ENCODE measurements at regions not wholly inside any gene's neighbourhood (a gene's known extent, or its start where the extent isn't known, plus 50 kb on each side); places are given as distances from the start of the nearest gene placed in this dataset.
"Not testable (repeated sequence)": the region's sequence is repeated elsewhere in the genome, so short reads cannot be mapped to it uniquely, and the experiment has no call there.

DNA sequence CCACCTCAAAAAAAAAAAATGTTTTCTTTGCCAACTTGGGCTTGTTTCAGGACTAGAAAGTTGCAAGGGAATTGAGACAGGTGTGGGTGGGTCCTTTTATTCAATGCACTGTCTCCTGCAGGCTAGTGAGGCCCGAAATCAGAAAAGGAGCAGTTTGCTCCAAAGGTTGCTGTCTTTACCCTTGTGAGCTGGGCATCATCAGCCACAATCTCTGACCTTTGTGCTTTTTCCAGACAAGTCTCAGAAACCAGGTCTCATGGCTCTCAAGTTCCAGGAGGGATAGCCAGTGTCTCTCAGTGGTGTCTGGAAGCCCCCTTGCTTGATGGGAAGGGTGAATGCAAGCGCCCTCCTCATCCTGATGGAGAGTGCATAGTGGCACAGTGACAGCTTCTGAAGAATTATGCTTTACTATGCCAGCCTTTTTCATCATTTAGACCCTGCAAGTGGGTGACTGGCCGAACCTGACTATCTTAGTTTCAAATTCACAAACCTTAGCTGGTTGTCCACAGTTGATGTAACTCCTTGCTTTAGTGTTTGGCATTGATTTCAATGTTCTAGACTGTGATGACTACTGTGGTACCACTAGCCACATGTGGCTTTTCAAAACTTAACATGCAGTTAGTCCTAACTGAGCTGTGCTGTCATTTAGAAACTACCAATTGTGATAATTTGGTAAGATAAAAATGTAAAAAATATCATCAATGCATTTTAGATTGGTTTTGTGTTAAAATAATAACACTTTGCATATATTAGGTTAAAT, 468.6 kb downstream of the GADD45G start:
- no peaks in the 10 kb centered on the region for H3K9me3 ChIP-seq (ENCODE audit: low read length)
- no peak overlapping the region for H3K4me2 ChIP-seq (ENCODE audit: low read length)
- H3K9me2 ChIP-seq (ENCODE audit: insufficient read depth, low read length): no peaks in the 10 kb centered on the region
- H3K27ac ChIP-seq (ENCODE audit: low read length): peak overlapping the region; percentile 91
- no peak overlapping the region for H3K4me3 ChIP-seq (ENCODE audit: low read length)
- no peaks in the 10 kb centered on the region for H4K20me1 ChIP-seq (ENCODE audit: insufficient read depth)
- no peaks in the 10 kb centered on the region for H3K36me3 ChIP-seq (ENCODE audit: insufficient read depth, low read length)
- no peaks in the 10 kb centered on the region for H3F3A ChIP-seq (ENCODE audit: insufficient read depth, low read length, poor library complexity, severe bottlenecking)
- no peak overlapping the region for H2AFZ ChIP-seq (ENCODE audit: low read depth, low read length)
- TF ChIP-seq POLR2AphosphoS5 (IDR thresholded peaks at IDR 0.05) (no peak), RAD21 (conservative IDR thresholded peaks at IDR 0.05) (no peak), TAF1 (IDR thresholded peaks at IDR 0.05; ENCODE audit: low read depth) (no peak), MXI1 (conservative IDR thresholded peaks at IDR 0.05; ENCODE audit: poor library complexity, severe bottlenecking) (no peak), EP300 (conservative IDR thresholded peaks at IDR 0.05; ENCODE audit: poor library complexity, severe bottlenecking) (no peak), SMC3 (conservative IDR thresholded peaks at IDR 0.05; ENCODE audit: poor library complexity) (no peak), EZH2 (IDR thresholded peaks at IDR 0.05; ENCODE audit: borderline replicate concordance, insufficient read depth, low read length, poor library complexity, severe bottlenecking) (no peak)
- TF ChIP-seq, protein P1, sequence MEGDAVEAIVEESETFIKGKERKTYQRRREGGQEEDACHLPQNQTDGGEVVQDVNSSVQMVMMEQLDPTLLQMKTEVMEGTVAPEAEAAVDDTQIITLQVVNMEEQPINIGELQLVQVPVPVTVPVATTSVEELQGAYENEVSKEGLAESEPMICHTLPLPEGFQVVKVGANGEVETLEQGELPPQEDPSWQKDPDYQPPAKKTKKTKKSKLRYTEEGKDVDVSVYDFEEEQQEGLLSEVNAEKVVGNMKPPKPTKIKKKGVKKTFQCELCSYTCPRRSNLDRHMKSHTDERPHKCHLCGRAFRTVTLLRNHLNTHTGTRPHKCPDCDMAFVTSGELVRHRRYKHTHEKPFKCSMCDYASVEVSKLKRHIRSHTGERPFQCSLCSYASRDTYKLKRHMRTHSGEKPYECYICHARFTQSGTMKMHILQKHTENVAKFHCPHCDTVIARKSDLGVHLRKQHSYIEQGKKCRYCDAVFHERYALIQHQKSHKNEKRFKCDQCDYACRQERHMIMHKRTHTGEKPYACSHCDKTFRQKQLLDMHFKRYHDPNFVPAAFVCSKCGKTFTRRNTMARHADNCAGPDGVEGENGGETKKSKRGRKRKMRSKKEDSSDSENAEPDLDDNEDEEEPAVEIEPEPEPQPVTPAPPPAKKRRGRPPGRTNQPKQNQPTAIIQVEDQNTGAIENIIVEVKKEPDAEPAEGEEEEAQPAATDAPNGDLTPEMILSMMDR (IDR thresholded peaks at IDR 0.05; ENCODE audit: poor library complexity, severe bottlenecking): no peak
- TF ChIP-seq, protein P2, sequence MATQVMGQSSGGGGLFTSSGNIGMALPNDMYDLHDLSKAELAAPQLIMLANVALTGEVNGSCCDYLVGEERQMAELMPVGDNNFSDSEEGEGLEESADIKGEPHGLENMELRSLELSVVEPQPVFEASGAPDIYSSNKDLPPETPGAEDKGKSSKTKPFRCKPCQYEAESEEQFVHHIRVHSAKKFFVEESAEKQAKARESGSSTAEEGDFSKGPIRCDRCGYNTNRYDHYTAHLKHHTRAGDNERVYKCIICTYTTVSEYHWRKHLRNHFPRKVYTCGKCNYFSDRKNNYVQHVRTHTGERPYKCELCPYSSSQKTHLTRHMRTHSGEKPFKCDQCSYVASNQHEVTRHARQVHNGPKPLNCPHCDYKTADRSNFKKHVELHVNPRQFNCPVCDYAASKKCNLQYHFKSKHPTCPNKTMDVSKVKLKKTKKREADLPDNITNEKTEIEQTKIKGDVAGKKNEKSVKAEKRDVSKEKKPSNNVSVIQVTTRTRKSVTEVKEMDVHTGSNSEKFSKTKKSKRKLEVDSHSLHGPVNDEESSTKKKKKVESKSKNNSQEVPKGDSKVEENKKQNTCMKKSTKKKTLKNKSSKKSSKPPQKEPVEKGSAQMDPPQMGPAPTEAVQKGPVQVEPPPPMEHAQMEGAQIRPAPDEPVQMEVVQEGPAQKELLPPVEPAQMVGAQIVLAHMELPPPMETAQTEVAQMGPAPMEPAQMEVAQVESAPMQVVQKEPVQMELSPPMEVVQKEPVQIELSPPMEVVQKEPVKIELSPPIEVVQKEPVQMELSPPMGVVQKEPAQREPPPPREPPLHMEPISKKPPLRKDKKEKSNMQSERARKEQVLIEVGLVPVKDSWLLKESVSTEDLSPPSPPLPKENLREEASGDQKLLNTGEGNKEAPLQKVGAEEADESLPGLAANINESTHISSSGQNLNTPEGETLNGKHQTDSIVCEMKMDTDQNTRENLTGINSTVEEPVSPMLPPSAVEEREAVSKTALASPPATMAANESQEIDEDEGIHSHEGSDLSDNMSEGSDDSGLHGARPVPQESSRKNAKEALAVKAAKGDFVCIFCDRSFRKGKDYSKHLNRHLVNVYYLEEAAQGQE (IDR thresholded peaks at IDR 0.05; ENCODE audit: borderline replicate concordance): no peak
- no peaks in the 10 kb centered on the region for H3K79me2 ChIP-seq (replicated peaks; ENCODE audit: insufficient read depth, low read length)
- H3K27me3 ChIP-seq (ENCODE audit: insufficient read depth, low read depth, low read length): no peaks in the 10 kb centered on the region
- no peak overlapping the region for H3K9ac ChIP-seq (ENCODE audit: low read length)

DNA sequence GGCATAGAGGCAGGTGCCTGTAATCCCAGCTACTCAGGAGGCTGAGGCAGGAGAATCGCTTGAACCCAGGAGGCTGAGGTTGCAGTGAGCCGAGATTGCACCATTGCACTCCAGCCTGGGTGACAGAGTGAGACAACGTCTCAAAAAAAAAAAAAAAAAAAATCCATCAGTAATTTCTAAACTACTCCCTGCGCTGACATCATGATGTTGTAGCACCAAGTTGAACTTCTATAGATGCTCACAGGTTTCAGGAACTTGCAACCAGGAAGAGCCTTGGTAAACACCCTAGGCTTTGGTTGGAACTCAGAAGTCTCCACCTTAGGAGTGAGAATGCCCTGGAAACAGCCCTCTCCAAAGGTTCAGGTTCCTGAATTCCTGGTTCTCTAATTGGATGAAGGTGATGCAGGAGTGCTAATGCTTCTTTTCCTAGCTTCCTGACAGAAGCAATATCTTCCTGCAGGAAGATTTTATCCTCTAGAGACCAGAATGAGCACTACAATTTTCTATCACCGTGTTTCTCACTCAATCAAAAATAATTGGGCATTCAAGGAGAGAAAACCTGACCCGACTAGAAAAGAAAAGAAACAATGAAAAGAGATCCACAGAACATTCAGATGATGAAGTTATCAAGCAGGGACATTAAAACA, 469.6 kb downstream of the GADD45G start:
- Histone ChIP-seq H3K9ac (ENCODE audit: low read length) (peak overlapping the region; percentile 48), H3K27ac (ENCODE audit: low read length) (peak overlapping the region; percentile 91), H2AFZ (ENCODE audit: low read depth, low read length) (no peak overlapping the region), H3K27me3 (ENCODE audit: insufficient read depth, low read depth, low read length) (no peaks in the 10 kb centered on the region), H3K9me3 (ENCODE audit: low read length) (no peaks in the 10 kb centered on the region), H3K36me3 (ENCODE audit: insufficient read depth, low read length) (no peaks in the 10 kb centered on the region), H3K9me2 (ENCODE audit: insufficient read depth, low read length) (no peaks in the 10 kb centered on the region), H3K4me3 (ENCODE audit: low read length) (peak overlapping the region; percentile 46), H4K20me1 (ENCODE audit: insufficient read depth) (no peaks in the 10 kb centered on the region), H3K79me2 (replicated peaks; ENCODE audit: insufficient read depth, low read length) (no peaks in the 10 kb centered on the region), H3F3A (ENCODE audit: insufficient read depth, low read length, poor library complexity, severe bottlenecking) (no peaks in the 10 kb centered on the region), H3K4me2 (ENCODE audit: low read length) (peak overlapping the region; percentile 41)
- no peak for TF ChIP-seq EZH2 (IDR thresholded peaks at IDR 0.05; ENCODE audit: borderline replicate concordance, insufficient read depth, low read length, poor library complexity, severe bottlenecking)
- TF ChIP-seq SMC3 (conservative IDR thresholded peaks at IDR 0.05; ENCODE audit: poor library complexity): peak; percentile 21
- TF ChIP-seq, protein P1 (IDR thresholded peaks at IDR 0.05; ENCODE audit: poor library complexity, severe bottlenecking): peak; percentile 15
- peak; percentile 78 for TF ChIP-seq POLR2AphosphoS5 (IDR thresholded peaks at IDR 0.05)
- TF ChIP-seq TAF1 (IDR thresholded peaks at IDR 0.05; ENCODE audit: low read depth): no peak
- TF ChIP-seq, protein P2 (IDR thresholded peaks at IDR 0.05; ENCODE audit: borderline replicate concordance): peak; percentile 100
- peak; percentile 59 for TF ChIP-seq EP300 (conservative IDR thresholded peaks at IDR 0.05; ENCODE audit: poor library complexity, severe bottlenecking)

GRCh38 chr9:90077598-90077997, 472.8 kb downstream of the GADD45G start:
- H3K9ac ChIP-seq (ENCODE audit: low read length); H4K20me1 ChIP-seq (ENCODE audit: insufficient read depth); H3K27me3 ChIP-seq (ENCODE audit: insufficient read depth, low read depth, low read length); H3K9me3 ChIP-seq (ENCODE audit: low read length); H3K4me2 ChIP-seq (ENCODE audit: low read length); H3K4me3 ChIP-seq (ENCODE audit: low read length); H3F3A ChIP-seq (ENCODE audit: insufficient read depth, low read length, poor library complexity, severe bottlenecking); H3K27ac ChIP-seq (ENCODE audit: low read length); H2AFZ ChIP-seq (ENCODE audit: low read depth, low read length); H3K9me2 ChIP-seq (ENCODE audit: insufficient read depth, low read length); H3K79me2 ChIP-seq (replicated peaks; ENCODE audit: insufficient read depth, low read length); H3K36me3 ChIP-seq (ENCODE audit: insufficient read depth, low read length): not testable (repeated sequence)
